ENCODE measurements at regions not wholly inside any gene's neighbourhood (a gene's known extent, or its start where the extent isn't known, plus 50 kb on each side); places are given as distances from the start of the nearest gene placed in this dataset.

DNA sequence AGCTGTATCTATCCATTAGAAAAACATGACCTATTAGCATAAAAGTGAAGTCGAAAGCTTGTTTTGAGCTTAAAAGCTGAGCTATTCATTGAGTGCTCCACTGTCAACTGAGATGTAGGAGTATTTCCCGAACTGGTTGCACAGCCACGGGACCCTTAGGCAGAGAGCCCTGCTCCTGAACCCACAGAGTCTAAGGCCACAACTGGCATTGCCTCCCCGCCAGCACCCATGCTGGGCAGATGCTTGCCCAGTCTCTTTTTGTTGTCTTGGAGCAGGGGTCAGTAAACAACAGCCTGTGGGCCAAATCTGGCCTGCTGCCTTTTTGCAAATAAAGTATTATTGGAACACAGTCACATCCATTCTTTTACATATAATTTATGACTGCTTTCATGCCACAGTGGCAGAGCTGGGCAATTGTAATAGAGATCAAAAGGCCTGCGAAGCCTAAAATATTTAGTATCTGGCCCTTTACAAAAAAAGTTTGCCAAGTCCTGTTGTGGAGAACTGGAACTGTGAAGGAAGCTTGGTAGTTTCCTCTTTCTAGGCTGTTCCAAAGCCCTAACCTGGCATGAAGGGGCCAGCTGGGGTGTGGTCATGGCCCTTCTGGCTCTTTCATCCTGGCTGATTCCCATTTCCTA is 58.4 kb upstream of the WAPL start:
- H4K20me1 ChIP-seq (ENCODE audit: insufficient read depth): no peaks in the 10 kb centered on the region
- no peak overlapping the region for H3K9ac ChIP-seq
- no peak overlapping the region for H3K4me2 ChIP-seq
- no peaks in the 10 kb centered on the region for H3K36me3 ChIP-seq (ENCODE audit: insufficient read depth)
- H3K27me3 ChIP-seq (ENCODE audit: insufficient read depth, low read depth): no peaks in the 10 kb centered on the region
- no peak overlapping the region for H2AFZ ChIP-seq (ENCODE audit: low read depth)
- no peak overlapping the region for H3K4me3 ChIP-seq (IDR thresholded peaks at IDR 0.05; ENCODE audit: insufficient read depth, low read depth, low read length)
- H3K27ac ChIP-seq: no peak overlapping the region
- H3K4me1 ChIP-seq (ENCODE audit: low read depth, poor library complexity, severe bottlenecking): no peaks in the 10 kb centered on the region
- no peaks in the 10 kb centered on the region for H3K79me2 ChIP-seq (ENCODE audit: insufficient read depth, low read depth)
- TF ChIP-seq, protein P1, sequence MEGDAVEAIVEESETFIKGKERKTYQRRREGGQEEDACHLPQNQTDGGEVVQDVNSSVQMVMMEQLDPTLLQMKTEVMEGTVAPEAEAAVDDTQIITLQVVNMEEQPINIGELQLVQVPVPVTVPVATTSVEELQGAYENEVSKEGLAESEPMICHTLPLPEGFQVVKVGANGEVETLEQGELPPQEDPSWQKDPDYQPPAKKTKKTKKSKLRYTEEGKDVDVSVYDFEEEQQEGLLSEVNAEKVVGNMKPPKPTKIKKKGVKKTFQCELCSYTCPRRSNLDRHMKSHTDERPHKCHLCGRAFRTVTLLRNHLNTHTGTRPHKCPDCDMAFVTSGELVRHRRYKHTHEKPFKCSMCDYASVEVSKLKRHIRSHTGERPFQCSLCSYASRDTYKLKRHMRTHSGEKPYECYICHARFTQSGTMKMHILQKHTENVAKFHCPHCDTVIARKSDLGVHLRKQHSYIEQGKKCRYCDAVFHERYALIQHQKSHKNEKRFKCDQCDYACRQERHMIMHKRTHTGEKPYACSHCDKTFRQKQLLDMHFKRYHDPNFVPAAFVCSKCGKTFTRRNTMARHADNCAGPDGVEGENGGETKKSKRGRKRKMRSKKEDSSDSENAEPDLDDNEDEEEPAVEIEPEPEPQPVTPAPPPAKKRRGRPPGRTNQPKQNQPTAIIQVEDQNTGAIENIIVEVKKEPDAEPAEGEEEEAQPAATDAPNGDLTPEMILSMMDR (conservative IDR thresholded peaks at IDR 0.05; ENCODE audit: low read depth, low read length): no peak

DNA sequence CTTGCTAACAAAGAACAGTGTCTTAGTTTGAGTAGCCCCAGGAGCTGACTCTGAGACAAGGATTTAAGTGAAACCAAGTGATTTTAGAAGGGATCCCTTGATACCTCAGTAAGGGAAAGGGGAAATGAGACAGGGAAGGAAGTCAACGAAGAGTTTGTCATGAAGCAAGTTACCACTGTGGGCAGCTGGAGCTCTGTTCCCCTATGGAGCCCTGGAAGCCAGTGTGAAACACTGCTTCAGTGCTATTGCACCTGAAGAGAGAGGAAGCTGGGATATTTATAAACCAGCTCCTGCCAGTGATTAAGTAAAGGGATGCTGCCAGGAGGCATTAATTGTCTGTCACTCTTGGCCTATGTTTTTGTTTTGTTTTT is 58.9 kb upstream of the WAPL start:
- no peak overlapping the region for H2AFZ ChIP-seq (ENCODE audit: low read depth)
- no peak overlapping the region for H3K9ac ChIP-seq
- H3K4me3 ChIP-seq (IDR thresholded peaks at IDR 0.05; ENCODE audit: insufficient read depth, low read depth, low read length): no peak overlapping the region
- no peak overlapping the region for H3K4me2 ChIP-seq
- H4K20me1 ChIP-seq (ENCODE audit: insufficient read depth): no peaks in the 10 kb centered on the region
- no peaks in the 10 kb centered on the region for H3K36me3 ChIP-seq (ENCODE audit: insufficient read depth)
- H3K27ac ChIP-seq: no peak overlapping the region
- H3K79me2 ChIP-seq (ENCODE audit: insufficient read depth, low read depth): no peaks in the 10 kb centered on the region
- TF ChIP-seq, protein P1 (conservative IDR thresholded peaks at IDR 0.05; ENCODE audit: low read depth, low read length): no peak
- no peaks in the 10 kb centered on the region for H3K27me3 ChIP-seq (ENCODE audit: insufficient read depth, low read depth)
- no peaks in the 10 kb centered on the region for H3K4me1 ChIP-seq (ENCODE audit: low read depth, poor library complexity, severe bottlenecking)

DNA sequence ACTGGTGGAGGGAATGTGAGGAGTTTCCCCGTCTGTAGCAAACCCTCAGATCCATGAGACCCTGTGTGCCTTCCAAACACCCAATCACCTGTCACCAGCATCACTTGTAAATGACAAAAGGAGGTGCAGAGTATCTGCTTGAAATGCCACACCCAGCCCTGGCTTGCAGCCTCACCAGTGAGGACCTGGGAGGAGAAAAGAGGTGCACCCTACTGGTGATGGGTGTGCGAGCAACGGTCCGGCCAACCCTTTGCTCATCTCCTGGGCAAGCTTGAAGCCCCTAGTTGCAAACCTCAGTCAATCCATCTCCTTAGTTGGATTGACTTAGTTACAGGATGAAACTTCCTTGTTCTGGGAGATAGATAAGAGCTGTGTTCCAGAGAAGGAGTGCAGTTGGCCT is 62.4 kb upstream of the WAPL start:
- Histone ChIP-seq H3K4me2 (no peak overlapping the region), H3K4me1 (ENCODE audit: low read depth, poor library complexity, severe bottlenecking) (no peaks in the 10 kb centered on the region), H3K4me3 (IDR thresholded peaks at IDR 0.05; ENCODE audit: insufficient read depth, low read depth, low read length) (no peak overlapping the region), H3K27ac (no peak overlapping the region), H3K9ac (no peak overlapping the region), H3K27me3 (ENCODE audit: insufficient read depth, low read depth) (no peaks in the 10 kb centered on the region), H4K20me1 (ENCODE audit: insufficient read depth) (no peaks in the 10 kb centered on the region), H3K79me2 (ENCODE audit: insufficient read depth, low read depth) (no peaks in the 10 kb centered on the region), H2AFZ (ENCODE audit: low read depth) (no peak overlapping the region), H3K36me3 (ENCODE audit: insufficient read depth) (no peaks in the 10 kb centered on the region)
- TF ChIP-seq, protein P1 (conservative IDR thresholded peaks at IDR 0.05; ENCODE audit: low read depth, low read length): no peak

DNA sequence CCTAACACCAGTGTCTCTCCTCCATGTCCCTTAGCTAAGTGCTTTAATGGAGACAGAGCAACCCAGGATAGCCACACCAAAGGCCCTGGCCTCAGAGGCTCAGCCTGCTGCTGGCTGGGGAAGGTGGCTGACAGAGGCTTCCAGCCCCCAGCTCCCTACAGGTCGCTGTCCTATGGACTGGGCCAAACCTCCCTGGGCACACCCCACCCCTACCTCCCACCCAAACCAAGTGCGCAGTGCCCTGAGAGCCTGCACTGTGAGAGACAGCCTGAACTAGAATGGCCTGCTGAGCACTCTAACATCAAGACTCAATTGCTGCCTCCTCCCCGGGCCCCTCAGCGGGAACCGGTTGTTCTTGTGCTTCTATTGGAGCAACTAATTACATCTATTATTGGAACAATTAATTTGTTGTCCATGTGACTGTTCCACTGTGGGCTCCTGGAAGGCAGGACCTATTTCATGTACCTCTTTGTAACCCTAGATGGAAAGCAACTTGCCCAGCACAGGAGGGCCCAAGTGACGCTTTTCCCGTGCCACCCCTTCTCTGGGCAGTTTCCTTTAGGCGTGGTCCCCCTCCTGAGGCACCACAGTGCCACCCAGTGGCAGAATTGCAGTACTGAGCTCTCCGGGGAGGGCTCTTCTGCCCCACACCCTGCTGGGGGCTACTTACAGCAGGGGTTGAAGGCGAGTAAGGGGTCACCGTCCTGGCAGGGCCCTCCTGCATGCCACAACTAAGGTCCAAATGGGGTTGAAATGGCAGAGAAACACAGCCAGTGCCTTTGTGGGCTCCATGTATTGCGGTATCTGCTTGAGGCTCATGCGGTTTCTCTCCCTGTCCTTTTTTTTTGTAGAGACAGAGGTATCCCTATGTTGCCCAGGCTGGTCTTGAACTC is 63.7 kb upstream of the WAPL start:
- TF ChIP-seq, protein P1 (conservative IDR thresholded peaks at IDR 0.05; ENCODE audit: low read depth, low read length): peak; percentile 94
- Histone ChIP-seq H3K9ac (no peak overlapping the region), H4K20me1 (ENCODE audit: insufficient read depth) (no peaks in the 10 kb centered on the region), H3K4me3 (IDR thresholded peaks at IDR 0.05; ENCODE audit: insufficient read depth, low read depth, low read length) (no peak overlapping the region), H3K4me2 (no peak overlapping the region), H3K27ac (no peak overlapping the region), H3K36me3 (ENCODE audit: insufficient read depth) (no peaks in the 10 kb centered on the region), H3K27me3 (ENCODE audit: insufficient read depth, low read depth) (no peaks in the 10 kb centered on the region), H2AFZ (ENCODE audit: low read depth) (peak overlapping the region; percentile 59; the same call in 1 of the 2 replicates), H3K79me2 (ENCODE audit: insufficient read depth, low read depth) (no peaks in the 10 kb centered on the region), H3K4me1 (ENCODE audit: low read depth, poor library complexity, severe bottlenecking) (no peaks in the 10 kb centered on the region)
